Ishikawa (cell line): ENCODE measurements at regions not wholly inside any gene's neighbourhood (a gene's known extent, or its start where the extent isn't known, plus 50 kb on each side); places are given as distances from the start of the nearest gene placed in this dataset.

Experiments
- CEBPB ChIP-seq: IDR thresholded peaks from 2 replicates; pipeline ENCODE4 v1.6.1; 2012
- CREB1 ChIP-seq: IDR thresholded peaks from 2 replicates; pipeline ENCODE4 v1.6.1; 2012; ENCODE audit warnings: low read depth
- EGR1 ChIP-seq: IDR thresholded peaks from 2 replicates; pipeline ENCODE4 v1.6.1; 2012
- EP300 ChIP-seq: IDR thresholded peaks from 2 replicates; pipeline ENCODE4 v1.6.1; 2012; ENCODE audit warnings: borderline replicate concordance
- MAX ChIP-seq: IDR thresholded peaks from 2 replicates; pipeline ENCODE4 v1.6.1; 2012
- NFIC ChIP-seq: IDR thresholded peaks from 2 replicates; pipeline ENCODE4 v1.6.1; 2012
- RAD21 ChIP-seq: IDR thresholded peaks from 2 replicates; pipeline ENCODE4 v1.6.1; 2012; ENCODE audit warnings: low read depth
- REST ChIP-seq: IDR thresholded peaks from 2 replicates; pipeline ENCODE4 v1.6.1; 2012; ENCODE audit warnings: low read depth, mild to moderate bottlenecking
- TAF1 ChIP-seq: IDR thresholded peaks from 2 replicates; pipeline ENCODE4 v1.6.1; 2012; ENCODE audit warnings: low read depth, mild to moderate bottlenecking
- TCF12 ChIP-seq: IDR thresholded peaks from 2 replicates; pipeline ENCODE4 v1.6.1; 2012; ENCODE audit warnings: low read depth
- TEAD4 ChIP-seq: IDR thresholded peaks from 2 replicates; pipeline ENCODE4 v1.6.1; 2012
- YY1 ChIP-seq: IDR thresholded peaks from 2 replicates; pipeline ENCODE4 v1.6.1; 2012; ENCODE audit warnings: low read depth
- ZBTB7A ChIP-seq: IDR thresholded peaks from 2 replicates; pipeline ENCODE4 v1.6.1; 2012; ENCODE audit warnings: low read depth

GRCh38 chr1:228989676-228989991 is 254.4 kb downstream of the RHOU start:
- TF ChIP-seq YY1: no peak
- TF ChIP-seq MAX: no peak
- TF ChIP-seq EP300: no peak
- no peak for TF ChIP-seq TAF1
- TF ChIP-seq RAD21: no peak
- TF ChIP-seq TCF12: no peak
- no peak for TF ChIP-seq ZBTB7A
- no peak for TF ChIP-seq NFIC
- TF ChIP-seq REST: no peak
- no peak for TF ChIP-seq CEBPB
- TF ChIP-seq EGR1: no peak
- no peak for TF ChIP-seq CREB1
- TF ChIP-seq TEAD4: no peak
